CD4-positive, alpha-beta T cell treated with Interleukin-21 for 1 hour (primary cell): ENCODE measurements at regions not wholly inside any gene's neighbourhood (a gene's known extent, or its start where the extent isn't known, plus 50 kb on each side); places are given as distances from the start of the nearest gene placed in this dataset.

ENCODE experiments used
- DNase-seq: peaks from one replicate; pipeline ENCODE4 v3.0.0-alpha.2; 2020

DNA sequence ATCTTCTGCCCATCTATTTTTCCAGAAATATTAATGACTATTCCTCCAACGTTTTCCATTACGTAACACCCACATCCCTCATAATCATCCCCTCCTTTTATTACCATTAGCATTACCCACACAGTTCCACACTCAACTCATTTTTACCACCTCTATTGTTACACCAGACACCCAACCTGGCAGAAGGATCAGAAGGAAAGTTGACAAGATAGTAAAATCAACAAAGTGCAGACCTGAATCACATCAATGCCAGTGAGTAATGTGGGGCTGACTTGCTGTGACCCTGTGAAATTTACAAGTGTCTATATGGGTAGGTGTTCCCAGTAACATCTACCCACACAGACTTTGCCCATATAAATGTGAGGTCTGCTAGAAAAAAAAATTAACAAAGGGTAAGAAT is 568.2 kb downstream of the MAFB start:
- no peak for DNase-seq

- DNase-seq = no peak
Measured at GRCh38 chr20:40111282-40111681, 577.8 kb downstream of the MAFB start.

GRCh38 chr20:40110311-40110831 is 578.7 kb downstream of the MAFB start:
- DNase-seq = no peak

DNA sequence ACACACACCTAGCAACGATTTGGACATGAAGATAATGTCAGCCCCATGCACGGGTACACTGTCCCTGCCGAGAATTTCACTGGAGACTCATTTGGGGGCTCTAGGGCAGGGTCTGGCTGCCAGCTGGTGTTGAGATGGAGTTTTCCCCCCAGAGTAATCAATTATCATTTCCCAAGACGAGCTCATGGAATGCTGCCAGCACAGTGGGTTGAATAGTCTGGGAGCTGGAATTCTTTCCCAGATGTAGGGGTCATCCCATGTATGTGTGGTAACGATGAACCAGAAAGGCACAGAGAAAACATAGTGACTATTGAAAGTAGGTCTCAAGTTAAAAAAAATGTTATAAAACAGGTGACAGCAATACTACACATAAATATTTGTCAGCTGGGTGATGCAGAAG is 579.9 kb downstream of the MAFB start:
- DNase-seq = no peak

GRCh38 chr20:40108321-40108720 is 580.7 kb downstream of the MAFB start:
- DNase-seq = no peak

DNA sequence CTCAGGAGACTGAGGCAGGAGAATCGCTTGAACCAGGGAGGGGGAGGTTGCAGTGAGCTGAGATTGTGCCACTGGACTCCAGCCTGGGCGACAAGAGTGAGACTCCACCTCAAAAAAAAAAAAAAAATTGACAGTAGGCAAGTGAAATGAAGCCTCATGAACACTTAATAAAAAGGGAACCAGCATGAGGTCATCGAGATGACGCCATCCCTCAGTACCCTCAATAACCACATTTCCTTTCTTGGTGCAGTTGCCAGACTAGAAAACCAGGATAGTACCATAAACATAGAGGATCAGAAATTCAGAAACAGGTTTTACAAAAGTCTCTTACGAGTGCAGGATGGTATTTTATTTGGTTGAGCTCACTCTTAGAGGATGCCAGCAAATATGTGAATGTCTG is 584.1 kb downstream of the MAFB start:
- DNase-seq = no peak

- no peak for DNase-seq
Measured at GRCh38 chr20:40103420-40103819, 585.6 kb downstream of the MAFB start.

DNA sequence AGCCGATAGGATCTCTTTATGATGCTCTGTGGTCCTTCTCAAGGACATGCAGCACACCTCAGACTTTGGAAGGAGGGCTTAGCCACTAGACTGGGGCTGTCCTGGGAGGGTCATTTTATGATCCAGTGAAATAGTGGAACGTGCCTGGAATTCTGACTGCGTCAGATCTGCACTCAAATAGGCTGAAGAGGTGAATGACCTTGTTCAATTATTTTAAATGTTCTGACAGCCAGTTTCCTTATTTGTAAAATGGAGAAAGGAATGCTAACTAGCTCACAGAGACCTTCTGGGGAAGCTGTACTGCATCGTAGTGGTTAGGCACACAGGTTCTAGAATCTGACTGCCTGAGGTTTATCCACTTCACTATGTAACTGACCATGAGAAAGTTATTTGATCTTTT is 587.5 kb downstream of the MAFB start:
- no peak for DNase-seq

GRCh38 chr20:40100261-40100660 is 588.8 kb downstream of the MAFB start:
- no peak for DNase-seq

GRCh38 chr20:40090236-40090635 is 598.8 kb downstream of the MAFB start:
- no peak for DNase-seq

GRCh38 chr20:40087496-40087895 is 601.5 kb downstream of the MAFB start:
- no peak for DNase-seq

DNA sequence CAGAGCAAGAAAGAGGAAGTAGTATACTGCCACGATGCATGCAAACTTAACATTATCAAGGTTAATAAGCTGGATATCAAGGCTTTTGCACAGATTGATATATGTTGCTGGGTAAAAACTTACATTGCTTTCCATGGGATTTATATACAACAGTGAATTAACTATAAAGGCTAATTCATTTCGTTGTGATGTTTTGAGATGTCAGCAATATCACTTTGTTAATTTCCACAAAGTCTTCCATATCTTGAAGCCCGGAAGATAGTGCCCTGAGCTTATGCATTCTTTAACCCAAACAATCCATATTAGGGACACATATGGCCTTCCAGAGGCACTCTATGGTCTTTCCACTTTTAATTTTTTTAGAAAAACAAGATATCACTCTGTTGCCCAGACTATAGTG is 603.5 kb downstream of the MAFB start:
- no peak for DNase-seq

GRCh38 chr20:40082436-40082835 is 606.6 kb downstream of the MAFB start:
- DNase-seq = no peak

DNA sequence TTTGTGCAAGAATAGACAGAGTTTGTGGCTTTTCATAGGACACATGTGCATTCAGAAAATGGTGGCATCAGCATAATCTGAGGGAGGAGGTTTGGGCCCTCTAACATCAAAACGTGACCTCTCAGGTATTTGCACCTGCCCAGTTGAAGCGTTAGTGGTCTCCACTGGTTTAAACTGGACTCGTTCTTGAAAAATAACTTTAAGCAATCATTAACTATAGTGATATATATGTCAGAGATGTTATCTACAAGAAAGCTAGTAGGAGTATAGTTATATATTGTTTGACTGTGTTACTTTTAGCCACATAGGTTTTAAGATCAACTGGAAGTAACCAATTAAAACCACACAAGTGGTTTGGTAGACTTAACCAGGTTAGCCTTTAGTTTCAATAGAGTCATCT is 607.4 kb downstream of the MAFB start:
- DNase-seq = no peak

GRCh38 chr20:40080041-40080652 is 608.9 kb downstream of the MAFB start:
- DNase-seq = no peak

GRCh38 chr20:40073535-40074111 is 615.4 kb downstream of the MAFB start:
- no peak for DNase-seq

DNA sequence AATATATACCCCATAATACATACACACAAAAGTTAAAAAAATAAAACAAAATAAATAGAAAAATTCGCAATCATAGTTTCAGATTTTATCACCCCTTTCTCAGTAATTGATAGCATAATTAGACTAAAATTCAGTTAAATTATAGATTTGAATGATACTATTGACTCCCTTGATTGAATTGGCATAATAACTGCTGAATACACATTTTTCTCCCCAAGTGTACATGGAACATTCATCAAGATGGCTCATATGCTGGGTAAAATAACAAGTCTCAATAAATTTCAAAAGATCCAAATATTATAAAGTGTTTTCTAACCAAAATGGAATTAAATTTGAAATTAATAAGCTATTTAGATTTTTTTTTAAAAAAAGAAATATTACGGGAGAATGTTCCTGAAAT is 616.1 kb downstream of the MAFB start:
- no peak for DNase-seq

GRCh38 chr20:40056171-40056570 is 632.9 kb downstream of the MAFB start:
- DNase-seq = no peak

- DNase-seq = no peak
Measured at GRCh38 chr20:40055711-40056110, 633.3 kb downstream of the MAFB start.

DNA sequence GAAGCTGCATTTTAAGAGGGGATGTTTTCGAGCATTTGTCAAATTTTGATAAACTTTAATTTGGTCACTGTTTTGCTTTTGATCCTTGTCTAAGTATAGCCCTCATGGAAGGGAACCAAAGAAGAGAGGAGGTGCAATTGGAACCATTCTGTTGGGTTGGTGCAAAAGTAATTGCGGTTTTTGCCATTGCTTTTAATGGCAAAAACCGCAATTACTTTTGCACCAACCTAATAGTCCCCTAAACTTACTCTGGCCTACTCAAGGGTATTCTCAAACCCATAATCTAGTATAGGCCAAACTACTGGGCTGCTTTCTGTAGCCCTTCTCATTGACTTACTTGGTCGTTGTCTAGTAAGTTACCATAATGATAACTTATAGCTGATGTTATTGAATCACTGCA is 634.7 kb downstream of the MAFB start:
- no peak for DNase-seq

DNA sequence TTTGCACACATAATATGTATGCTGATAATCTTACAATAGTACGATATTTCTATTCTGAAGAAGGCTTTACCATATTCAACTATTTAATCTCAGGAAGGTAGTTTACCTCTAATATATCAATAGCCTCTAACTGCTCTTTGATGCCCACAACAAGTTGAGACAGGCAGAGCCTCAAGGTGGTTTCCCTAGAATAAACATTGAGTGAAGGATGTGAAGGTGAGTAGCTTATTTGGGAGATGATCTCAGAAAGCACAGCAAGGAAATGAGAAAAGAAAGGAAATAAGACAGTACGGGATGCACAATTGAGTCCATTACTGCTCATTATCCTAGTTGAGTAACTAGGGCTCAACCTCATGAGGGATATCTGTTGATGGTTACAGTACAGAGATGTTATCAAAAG is 638.4 kb downstream of the MAFB start:
- DNase-seq = no peak

DNA sequence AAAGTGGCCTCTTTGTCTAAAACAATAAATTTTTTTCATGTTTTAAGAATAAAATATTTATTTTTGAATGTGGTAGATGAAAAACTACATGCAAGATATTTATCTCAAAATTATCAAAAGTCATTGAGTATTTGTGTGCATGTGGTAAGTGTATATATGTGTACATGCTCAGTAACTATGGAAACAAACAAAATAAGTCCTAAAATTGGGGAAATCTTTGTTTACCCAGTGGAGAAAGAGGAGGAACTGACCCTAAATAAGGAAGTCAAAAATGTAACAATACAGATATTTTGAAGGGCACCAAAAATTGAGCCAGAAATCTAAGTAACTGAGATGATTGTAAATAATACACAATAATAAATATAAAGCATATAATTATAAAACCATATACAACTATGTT is 639.2 kb downstream of the MAFB start:
- no peak for DNase-seq

DNA sequence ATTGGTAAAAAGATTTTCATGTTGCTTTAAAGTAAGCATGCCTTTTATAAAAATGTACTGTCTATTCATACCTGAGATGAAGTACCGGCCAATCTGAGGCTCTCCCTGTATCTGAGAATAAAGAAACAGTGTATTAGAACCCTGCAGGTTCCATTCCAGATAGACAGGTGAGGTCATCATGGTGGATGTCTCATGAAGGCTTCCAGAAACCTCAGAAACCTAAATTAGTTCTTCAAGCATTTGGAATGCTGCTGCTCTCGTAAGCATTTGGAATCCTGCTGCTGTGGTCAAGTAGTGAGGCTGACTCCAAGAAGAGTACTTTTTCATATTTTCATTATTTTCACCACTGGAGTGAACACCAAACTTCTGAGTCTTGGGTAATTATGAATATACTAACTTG is 642.3 kb downstream of the MAFB start:
- no peak for DNase-seq

- DNase-seq = no peak
Measured at GRCh38 chr20:40037511-40037910, 651.5 kb downstream of the MAFB start.

GRCh38 chr20:40029589-40029988 is 659.4 kb downstream of the MAFB start:
- DNase-seq = no peak
